BJ (cell line): ENCODE measurements at regions not wholly inside any gene's neighbourhood (a gene's known extent, or its start where the extent isn't known, plus 50 kb on each side); places are given as distances from the start of the nearest gene placed in this dataset.

Source experiments
- CTCF ChIA-PET: fragments of 350-600 bp; formaldehyde crosslinking; extraction: SDS; loops from one replicate; lab custom pipeline; 2021; ENCODE audit warnings: antibody characterized with exemption, inconsistent platforms; lab: Yijun Ruan, JAX
- POLR2A ChIA-PET: fragments of 300-600 bp; sonication (Branson Sonifier 250); formaldehyde crosslinking; extraction: SDS; loops from one replicate; lab custom pipeline; 2021; ENCODE audit warnings: antibody characterized with exemption; lab: Charles Lee
- DNase-seq: peaks from one replicate; pipeline ENCODE4 v3.0.0-alpha.2; 2011; ENCODE audit warnings: low read depth
- H3K27me3 ChIP-seq: 2 replicates; pipeline ENCODE4 v1.6.0; 2011; ENCODE audit warnings: low read length; ENCODE audit not compliant: control insufficient read depth, insufficient read depth
- H3K36me3 ChIP-seq: 2 replicates; pipeline ENCODE4 v1.5.1; 2011; ENCODE audit warnings: low read length; ENCODE audit not compliant: control insufficient read depth, insufficient read depth
- H3K4me3 ChIP-seq: 2 replicates; pipeline ENCODE4 v1.5.1; 2011; ENCODE audit warnings: low read depth, mild to moderate bottlenecking, control low read depth, low read length
- CTCF ChIP-seq: IDR thresholded peaks from 2 replicates; pipeline ENCODE4 v1.5.1; 2011; ENCODE audit warnings: low read depth, mild to moderate bottlenecking, control low read depth, inconsistent platforms, low read length, moderate library complexity; ENCODE audit not compliant: insufficient read depth

- Histone ChIP-seq H3K36me3 (no peaks in the 10 kb centered on the region), H3K27me3 (no peaks in the 10 kb centered on the region), H3K4me3 (no peak overlapping the region)
- ChIA-PET POLR2A (no interaction called here), CTCF (no interaction called here)
- no peak for DNase-seq
- TF ChIP-seq CTCF: no peak
Observed at GRCh38 chr11:98561877-98562395, 458.8 kb upstream of the CNTN5 start.

GRCh38 chr11:98564233-98564632 is 456.5 kb upstream of the CNTN5 start:
- no peak for DNase-seq
- Histone ChIP-seq H3K4me3 (no peak overlapping the region), H3K36me3 (no peaks in the 10 kb centered on the region), H3K27me3 (no peaks in the 10 kb centered on the region)
- ChIA-PET POLR2A (no interaction called here), CTCF (interaction anchor here (0.6 kb wide), 1 partner anchor 25 kb away, joined by 3 read pairs; no protein-coding TSS in a partner anchor)
- no peak for TF ChIP-seq CTCF

DNA sequence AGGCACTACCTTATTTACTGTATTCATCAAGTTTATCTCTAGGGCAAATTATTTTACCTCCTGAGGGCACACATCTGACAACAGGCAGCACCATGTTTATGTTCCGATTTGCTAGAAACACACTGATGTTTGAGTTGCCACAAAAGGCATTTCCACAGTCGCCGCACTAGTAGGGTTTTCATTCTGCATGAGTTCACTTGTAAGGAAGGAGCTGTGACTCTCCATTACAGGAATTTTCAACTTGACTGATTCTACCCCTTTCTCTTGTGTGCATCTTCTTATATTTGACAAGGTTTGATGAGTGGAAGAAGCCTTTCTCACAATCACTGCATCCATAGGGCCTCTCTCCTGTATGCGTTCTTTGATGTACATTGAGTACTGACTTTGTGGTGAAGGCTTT is 455.9 kb upstream of the CNTN5 start:
- CTCF ChIA-PET: no interaction called here
- TF ChIP-seq CTCF: no peak
- no peak for DNase-seq
- Histone ChIP-seq H3K36me3 (no peaks in the 10 kb centered on the region), H3K4me3 (no peak overlapping the region), H3K27me3 (no peaks in the 10 kb centered on the region)
- POLR2A ChIA-PET: no interaction called here

DNA sequence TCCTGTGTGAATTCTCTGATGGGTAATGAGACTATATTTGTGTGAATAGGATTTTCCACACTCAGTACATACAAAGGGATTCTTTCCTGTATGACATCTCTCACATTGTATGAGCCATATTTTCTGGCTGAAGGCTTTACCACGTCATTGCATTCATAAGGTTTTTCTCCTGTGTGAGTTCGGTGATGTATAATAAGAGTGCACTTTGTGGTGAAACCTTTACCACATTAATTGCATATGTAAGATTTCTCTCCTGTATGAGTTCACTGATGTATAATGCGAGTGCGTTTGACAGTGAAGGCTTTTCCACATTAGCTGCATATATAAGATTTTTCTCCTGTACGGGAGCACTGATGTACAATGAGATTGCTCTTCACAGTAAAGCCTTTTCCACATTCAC is 455.4 kb upstream of the CNTN5 start:
- ChIA-PET POLR2A (no interaction called here), CTCF (no interaction called here)
- no peaks in the 10 kb centered on the region for H3K36me3 ChIP-seq
- TF ChIP-seq CTCF: no peak
- DNase-seq: no peak
- no peak overlapping the region for H3K4me3 ChIP-seq
- no peaks in the 10 kb centered on the region for H3K27me3 ChIP-seq

GRCh38 chr11:98566978-98567377 is 453.8 kb upstream of the CNTN5 start:
- Histone ChIP-seq H3K27me3 (no peaks in the 10 kb centered on the region), H3K4me3 (no peak overlapping the region), H3K36me3 (no peaks in the 10 kb centered on the region)
- POLR2A ChIA-PET: no interaction called here
- CTCF ChIA-PET: no interaction called here
- TF ChIP-seq CTCF: no peak
- DNase-seq: no peak
